GM23338 (cell line): ENCODE measurements at regions not wholly inside any gene's neighbourhood (a gene's known extent, or its start where the extent isn't known, plus 50 kb on each side); places are given as distances from the start of the nearest gene placed in this dataset.

Experiments
- ATAC-seq: fragments of 200-7000 bp; cut with Tn5 transposase; 3 replicates; pipeline ENCODE4 v1.9.1; 2020
- DNase-seq: peaks from one replicate; pipeline ENCODE4 v3.0.0-alpha.2; 2015; ENCODE audit warnings: low spot score
- H2AFZ ChIP-seq: fragments of 200-600 bp; sonication (generic); 2 replicates; pipeline ENCODE4 v1.8.0; 2016; ENCODE audit warnings: antibody characterized with exemption, mild to moderate bottlenecking, moderate library complexity
- H3F3A ChIP-seq: fragments of 200-600 bp; sonication (generic); replicated peaks from 2 replicates; pipeline ENCODE4 v1.8.0; 2017; ENCODE audit warnings: antibody characterized with exemption, mixed run types, low read depth
- H3K27ac ChIP-seq: fragments of 200-600 bp; sonication (generic); 2 replicates; pipeline ENCODE4 v1.6.1; 2016; ENCODE audit warnings: low read depth
- H3K27me3 ChIP-seq: fragments of 200-600 bp; sonication (generic); 2 replicates; pipeline ENCODE4 v1.8.0; 2016; ENCODE audit warnings: mild to moderate bottlenecking, mixed run types, moderate library complexity; ENCODE audit not compliant: insufficient read depth
- H3K36me3 ChIP-seq: fragments of 200-600 bp; sonication (generic); 2 replicates; pipeline ENCODE4 v1.8.0; 2016; ENCODE audit warnings: mild to moderate bottlenecking; ENCODE audit not compliant: insufficient read depth
- H3K4me1 ChIP-seq: fragments of 200-600 bp; sonication (generic); 2 replicates; pipeline ENCODE4 v1.8.0; 2016; ENCODE audit warnings: mild to moderate bottlenecking, moderate library complexity; ENCODE audit not compliant: insufficient read depth
- H3K4me2 ChIP-seq: fragments of 200-600 bp; sonication (generic); 2 replicates; pipeline ENCODE4 v1.7.1; 2017; ENCODE audit warnings: mixed run types
- H3K4me3 ChIP-seq: fragments of 200-600 bp; sonication (generic); 2 replicates; pipeline ENCODE4 v1.6.1; 2016; ENCODE audit warnings: mixed run types
- H3K79me2 ChIP-seq: fragments of 200-600 bp; sonication (generic); replicated peaks from 2 replicates; pipeline ENCODE4 v1.8.0; 2017; ENCODE audit warnings: mild to moderate bottlenecking; ENCODE audit not compliant: insufficient read depth
- H3K9me2 ChIP-seq: fragments of 200-600 bp; sonication (generic); 2 replicates; pipeline ENCODE4 v1.8.0; 2017; ENCODE audit not compliant: insufficient read depth
- H4K20me1 ChIP-seq: fragments of 200-600 bp; sonication (generic); replicated peaks from 2 replicates; pipeline ENCODE4 v1.8.0; 2017; ENCODE audit warnings: mild to moderate bottlenecking; ENCODE audit not compliant: insufficient read depth
- H3K27ac Mint-ChIP-seq: 2 replicates; pipeline ENCODE4 v1.8.0; 2020; ENCODE audit warnings: inconsistent platforms, mild to moderate bottlenecking, moderate library complexity, mixed read lengths
- H3K27me3 Mint-ChIP-seq: 3 replicates; pipeline ENCODE4 v1.8.0; 2022; ENCODE audit warnings: low read depth, mild to moderate bottlenecking, moderate library complexity, mixed read lengths, inconsistent platforms; ENCODE audit not compliant: insufficient read depth, poor library complexity
- H3K36me3 Mint-ChIP-seq: 3 replicates; pipeline ENCODE4 v1.8.0; 2021; ENCODE audit warnings: low read depth, mild to moderate bottlenecking, inconsistent platforms, moderate library complexity, mixed read lengths
- H3K4me1 Mint-ChIP-seq: 3 replicates; pipeline ENCODE4 v1.8.0; 2020; ENCODE audit warnings: mild to moderate bottlenecking, inconsistent platforms, mixed read lengths
- H3K4me3 Mint-ChIP-seq: 3 replicates; pipeline ENCODE4 v1.8.0; 2021; ENCODE audit warnings: moderate library complexity, mild to moderate bottlenecking, inconsistent platforms, mixed read lengths
- H3K9me3 Mint-ChIP-seq: 3 replicates; pipeline ENCODE4 v1.8.0; 2020; ENCODE audit warnings: moderate library complexity, mild to moderate bottlenecking, inconsistent platforms, mixed read lengths
- CTCF ChIP-seq, 2 experiments: fragments of 200-600 bp in 1 of 2; sonication (generic) in 1 of 2; conservative IDR thresholded peaks; 2 replicates each; pipeline versions ENCODE4 v1.5.1 to v1.6.1; 2016 to 2017; ENCODE audit warnings: antibody characterized with exemption in 2 of 2, low read depth in 2 of 2, mild to moderate bottlenecking in 2 of 2, moderate library complexity in 1 of 2
- ETS1 ChIP-seq: IDR thresholded peaks from 2 replicates; pipeline ENCODE4 v1.6.1; 2016; ENCODE audit warnings: antibody characterized with exemption
- EZH2 ChIP-seq: fragments of 200-600 bp; sonication (generic); IDR thresholded peaks from one replicate; pipeline ENCODE4 v1.8.0; 2017; ENCODE audit warnings: antibody characterized with exemption, mild to moderate bottlenecking, low read depth; ENCODE audit not compliant: unreplicated experiment
- JUNB ChIP-seq: IDR thresholded peaks from one replicate; pipeline ENCODE4 v1.6.1; 2016; ENCODE audit warnings: antibody characterized with exemption; ENCODE audit not compliant: unreplicated experiment
- NANOG ChIP-seq: IDR thresholded peaks from 2 replicates; pipeline ENCODE4 v1.6.1; 2016; ENCODE audit warnings: antibody characterized with exemption, borderline replicate concordance
- POLR2AphosphoS5 ChIP-seq: IDR thresholded peaks from 2 replicates; pipeline ENCODE4 v1.6.1; 2016; ENCODE audit warnings: antibody characterized with exemption, low read depth
- STAT1 ChIP-seq: IDR thresholded peaks from one replicate; pipeline ENCODE4 v1.6.1; 2016; ENCODE audit warnings: antibody characterized with exemption; ENCODE audit not compliant: unreplicated experiment
- ZNF331 ChIP-seq: fragments of 250-450 bp; sonication (Bioruptor Pico); IDR thresholded peaks from 2 replicates; pipeline ENCODE4 v1.5.0; 2020; ENCODE audit warnings: low read depth, mild to moderate bottlenecking, moderate library complexity
- ZNF462 ChIP-seq: fragments of 250-450 bp; sonication (Bioruptor Pico); IDR thresholded peaks from 2 replicates; pipeline ENCODE4 v1.5.0; 2020; ENCODE audit warnings: mild to moderate bottlenecking, moderate library complexity

GRCh38 chr12:78671295-78671694 lies 193.3 kb upstream of the SYT1 start (continued):
- TF ChIP-seq NANOG = no peak

- H3K27ac ChIP-seq = no peak overlapping the region
- Mint-ChIP-seq H3K27ac (no peak overlapping the region), H3K4me1 (peaks cover 4% of the 10 kb centered on the region; the same call in 2 of the 3 replicates), H3K27me3 (no peaks in the 10 kb centered on the region), H3K9me3 (no peaks in the 10 kb centered on the region), H3K36me3 (no peaks in the 10 kb centered on the region), H3K4me3 (no peak overlapping the region)
- H3K79me2 ChIP-seq = no peaks in the 10 kb centered on the region
- H3F3A ChIP-seq = no peaks in the 10 kb centered on the region
- H3K27me3 ChIP-seq = no peaks in the 10 kb centered on the region
- H3K36me3 ChIP-seq = no peaks in the 10 kb centered on the region
- no peak for TF ChIP-seq ETS1
- TF ChIP-seq POLR2AphosphoS5 = no peak
- TF ChIP-seq CTCF (conservative IDR thresholded peaks at IDR 0.05; ENCODE audit: low read depth in 2 of 2) = 0 out of 4 replicates have a peak, but pooled peaks of 1 of the 2 experiments have one; percentile 1
- TF ChIP-seq ZNF331 = no peak
- no peak for TF ChIP-seq ZNF462 (CRISPR knock-in tag)
- no peak for TF ChIP-seq JUNB
- no peak for TF ChIP-seq EZH2
- no peak for TF ChIP-seq NANOG
- no peak for TF ChIP-seq STAT1
- H3K9me2 ChIP-seq = no peaks in the 10 kb centered on the region
- peak; percentile 22 for DNase-seq
- H3K4me3 ChIP-seq = no peak overlapping the region
- ATAC-seq = peak; percentile 65
- no peak overlapping the region for H2AFZ ChIP-seq
- no peaks in the 10 kb centered on the region for H4K20me1 ChIP-seq
- no peak overlapping the region for H3K4me2 ChIP-seq
- 0 out of 2 replicates have a peak, but pooled peaks cover 4% of the 10 kb centered on the region for H3K4me1 ChIP-seq
Measured at GRCh38 chr12:78672033-78672432, 192.5 kb upstream of the SYT1 start.
